Stimulated activated CD4-positive, alpha-beta T cell treated with anti-CD3 and anti-CD28 coated beads, TNF-alpha, amount 100 ng/mL, for 24 hours (primary cell): ENCODE measurements at regions not wholly inside any gene's neighbourhood (a gene's known extent, or its start where the extent isn't known, plus 50 kb on each side); places are given as distances from the start of the nearest gene placed in this dataset.
"Not testable (repeated sequence)": the region's sequence is repeated elsewhere in the genome, so short reads cannot be mapped to it uniquely, and the experiment has no call there.

ENCODE experiments used
- DNase-seq, 3 experiments: peaks; one replicate each; pipeline ENCODE4 v3.0.0-alpha.2; 2020; ENCODE audit warnings: low read depth in 3 of 3

- DNase-seq = no peak
These were observed 1109.0 kb downstream of the UQCRFS1 start for GRCh38 chr19:28103921-28104320.

- not testable (repeated sequence) for DNase-seq
These were observed 1128.2 kb downstream of the UQCRFS1 start for GRCh38 chr19:28084659-28085157.

- DNase-seq = no peak
These were observed 1136.3 kb downstream of the UQCRFS1 start for GRCh38 chr19:28076628-28077027.

GRCh38 chr19:28075229-28075628 lies 1137.7 kb downstream of the UQCRFS1 start:
- DNase-seq = no peak

- DNase-seq = no peak
These were observed 1138.2 kb downstream of the UQCRFS1 start for GRCh38 chr19:28074773-28075172.

GRCh38 chr19:28067882-28068281 lies 1145.1 kb downstream of the UQCRFS1 start:
- DNase-seq = no peak

GRCh38 chr19:28066988-28067387 lies 1146.0 kb downstream of the UQCRFS1 start:
- no peak for DNase-seq

- DNase-seq = no peak
These were observed 1146.8 kb downstream of the UQCRFS1 start for GRCh38 chr19:28066161-28066560.

- DNase-seq = no peak
These were observed 1147.9 kb downstream of the UQCRFS1 start for GRCh38 chr19:28065026-28065425.

- no peak for DNase-seq
These were observed 1149.2 kb downstream of the UQCRFS1 start for GRCh38 chr19:28063702-28064101.

- no peak for DNase-seq
These were observed 1151.8 kb downstream of the UQCRFS1 start for GRCh38 chr19:28061111-28061510.

GRCh38 chr19:28057026-28057425 lies 1155.9 kb downstream of the UQCRFS1 start:
- not testable (repeated sequence) for DNase-seq

GRCh38 chr19:28051047-28051446 lies 1161.9 kb downstream of the UQCRFS1 start:
- DNase-seq = no peak

- DNase-seq = no peak
These were observed 1163.1 kb downstream of the UQCRFS1 start for GRCh38 chr19:28049875-28050274.

GRCh38 chr19:28046932-28047331 lies 1166.0 kb downstream of the UQCRFS1 start:
- DNase-seq = no peak

- DNase-seq = no peak
These were observed 1167.3 kb downstream of the UQCRFS1 start for GRCh38 chr19:28045621-28046020.

- DNase-seq = no peak
These were observed 1168.5 kb downstream of the UQCRFS1 start for GRCh38 chr19:28044477-28044876.

GRCh38 chr19:28042516-28042915 lies 1170.4 kb downstream of the UQCRFS1 start:
- DNase-seq = no peak

GRCh38 chr19:28039677-28040381 lies 1173.1 kb downstream of the UQCRFS1 start:
- no peak for DNase-seq

- DNase-seq = no peak
These were observed 1175.8 kb downstream of the UQCRFS1 start for GRCh38 chr19:28037186-28037585.

GRCh38 chr19:28036486-28036885 lies 1176.5 kb downstream of the UQCRFS1 start:
- no peak for DNase-seq

GRCh38 chr19:28034936-28035335 lies 1178.0 kb downstream of the UQCRFS1 start:
- DNase-seq = no peak

- DNase-seq = no peak
These were observed 1184.0 kb downstream of the UQCRFS1 start for GRCh38 chr19:28028881-28029444.
